ENCODE measurements at regions not wholly inside any gene's neighbourhood (a gene's known extent, or its start where the extent isn't known, plus 50 kb on each side); places are given as distances from the start of the nearest gene placed in this dataset.
A peak's percentile ranks its signal among the peaks of the same experiment; 100 is the strongest.

- peaks cover 0 to 2% (median 0%) of the 10 kb centered on the region in 4 donors for H3K4me1 ChIP-seq
- TF ChIP-seq POLR2AphosphoS5 (IDR thresholded peaks at IDR 0.05) (no peak), CTCF (IDR thresholded peaks at IDR 0.05) (no peak), EP300 (IDR thresholded peaks at IDR 0.05; ENCODE audit: low read depth) (no peak), POLR2A (IDR thresholded peaks at IDR 0.05) (no peak)
- in situ Hi-C loops (cut with MboI; ENCODE audit: low pct_ligation_motif_present in 1 of 4, low pct_unique_long_range_greater_than_20kb in 1 of 4, low sequenced_read_pairs in 3 of 4), result no loop called here
- no peak overlapping the region for H3K4me3 ChIP-seq
- no peak for DNase-seq
- no peaks in the 10 kb centered on the region for H3K27me3 ChIP-seq
- WGBS, 2 donors (ENCODE audit: low coverage in 1 of 2), result 53 to 87% methylated on average over 2 of the region's 2 CpGs
- H3K36me3 ChIP-seq, result no peaks in the 10 kb centered on the region
- H3K9me3 ChIP-seq, result peaks cover 0 to 4% of the 10 kb centered on the region in 2 donors
- no peak overlapping the region for H3K27ac ChIP-seq
- intact Hi-C loops (cut with DNase I; ENCODE audit: low total_unique reads), result no loop called here
Measured at GRCh38 chr6:148653138-148653776, 93.6 kb upstream of the UST start.

DNA sequence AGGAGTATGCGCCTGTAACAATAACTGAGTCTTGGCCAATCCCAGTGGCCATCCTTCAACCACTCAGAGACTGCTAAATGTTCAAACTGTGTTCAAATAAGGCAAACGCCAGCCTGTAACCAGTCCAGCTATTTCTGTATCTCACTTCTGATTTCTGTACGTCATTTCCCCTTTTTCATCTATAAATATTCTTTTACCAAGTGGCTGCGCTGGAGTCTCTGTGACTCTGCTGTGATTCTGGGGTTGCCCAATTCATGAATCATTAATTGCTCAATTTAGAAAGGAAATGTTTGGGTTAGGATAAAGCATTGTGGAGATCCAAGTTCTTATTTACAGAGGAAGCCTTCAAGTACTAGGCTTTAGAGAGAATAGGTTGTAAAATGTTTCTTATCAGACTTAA is 89.8 kb upstream of the UST start:
- TF ChIP-seq POLR2A (IDR thresholded peaks at IDR 0.05) (no peak), CTCF (IDR thresholded peaks at IDR 0.05) (no peak), POLR2AphosphoS5 (IDR thresholded peaks at IDR 0.05) (peak in 1 of 3 donors; percentile 39)
- H3K4me1 ChIP-seq, result no peaks in the 10 kb centered on the region
- in situ Hi-C loops (cut with MboI; ENCODE audit: low pct_ligation_motif_present in 1 of 4, low pct_unique_long_range_greater_than_20kb in 1 of 4, low sequenced_read_pairs in 3 of 4), result no loop called here
- H3K9me3 ChIP-seq, result peaks cover 0 to 4% of the 10 kb centered on the region in 2 donors
- intact Hi-C loops (cut with DNase I; ENCODE audit: low total_unique reads), result no loop called here
- peak; percentile 10 for DNase-seq
- H3K27ac ChIP-seq, result peak overlapping the region in 2 of 4 donors; percentile 28 to 50
- WGBS, 2 donors (ENCODE audit: low coverage in 1 of 2), result 58 to 72% methylated on average over 2 to 4 of the region's 4 CpGs
- no peaks in the 10 kb centered on the region for H3K36me3 ChIP-seq
- no peaks in the 10 kb centered on the region for H3K27me3 ChIP-seq
- no peak overlapping the region for H3K4me3 ChIP-seq

DNA sequence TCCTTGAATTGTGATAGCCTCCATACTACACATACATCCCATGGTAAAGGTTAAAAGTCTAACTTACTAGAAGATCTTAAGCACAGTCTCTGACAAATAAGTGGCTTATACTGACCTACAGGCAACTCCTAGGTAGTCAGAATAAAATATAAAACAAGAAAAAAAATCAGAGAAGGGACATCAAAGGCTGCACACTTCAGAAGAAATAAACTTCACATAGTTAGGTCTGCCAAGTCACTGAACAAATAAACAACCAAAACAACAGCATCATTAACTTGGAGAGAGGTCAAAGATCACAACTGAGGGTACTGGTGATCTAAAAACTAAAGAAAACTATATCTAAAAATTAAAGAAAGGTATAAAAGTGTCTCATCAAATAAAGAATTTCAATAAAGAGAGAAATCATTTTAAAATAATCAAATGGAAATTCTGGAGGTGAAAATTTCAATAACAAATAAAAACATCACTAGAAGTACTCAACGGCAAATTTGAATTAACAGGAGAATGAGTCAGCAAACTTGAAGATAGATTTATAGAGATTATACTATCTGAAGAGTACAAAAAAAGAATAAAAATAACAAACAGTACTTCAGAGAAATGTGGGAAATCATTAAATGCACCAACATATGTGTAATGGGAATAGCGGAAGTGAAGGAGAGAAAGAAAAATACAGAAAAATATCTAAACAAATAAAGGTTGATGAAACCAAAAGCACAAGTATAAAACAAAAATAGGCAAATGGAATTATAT is 88.0 kb upstream of the UST start:
- in situ Hi-C loops (cut with MboI; ENCODE audit: low pct_ligation_motif_present in 1 of 4, low pct_unique_long_range_greater_than_20kb in 1 of 4, low sequenced_read_pairs in 3 of 4), result no loop called here
- no peaks in the 10 kb centered on the region for H3K36me3 ChIP-seq
- whole genome bisulfite sequencing, 2 donors (ENCODE audit: low coverage in 1 of 2), result 83 to 97% methylated on average over 2 of the region's 2 CpGs

DNA sequence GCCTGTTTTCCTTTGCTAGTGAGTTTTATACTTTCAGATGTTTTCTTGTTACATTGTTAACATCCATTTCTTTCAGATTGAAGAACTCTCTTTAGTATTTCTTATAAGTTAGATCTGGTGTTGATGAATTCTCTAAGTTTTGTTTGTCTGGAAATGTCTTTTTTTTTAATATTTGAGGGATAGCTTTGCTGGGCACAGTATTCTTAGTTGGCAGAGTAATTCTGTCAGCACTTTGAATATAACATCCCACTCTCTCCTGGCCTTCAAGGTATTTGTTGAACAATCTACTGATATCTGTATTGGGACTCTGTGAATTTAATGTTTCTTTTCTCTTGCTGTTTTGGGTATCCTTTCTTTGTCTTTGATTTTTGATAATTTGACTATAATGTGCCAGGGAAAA is 79.4 kb upstream of the UST start:
- Histone ChIP-seq H3K4me1 (no peaks in the 10 kb centered on the region), H3K9me3 (peaks cover 9 to 38% of the 10 kb centered on the region in 2 donors), H3K4me3 (no peak overlapping the region), H3K27ac (no peak overlapping the region), H3K27me3 (no peaks in the 10 kb centered on the region), H3K36me3 (no peaks in the 10 kb centered on the region)
- in situ Hi-C loops (cut with MboI; ENCODE audit: low pct_ligation_motif_present in 1 of 4, low pct_unique_long_range_greater_than_20kb in 1 of 4, low sequenced_read_pairs in 3 of 4), result no loop called here
- intact Hi-C loops (cut with DNase I; ENCODE audit: low total_unique reads), result no loop called here
- no peak for TF ChIP-seq POLR2AphosphoS5 (IDR thresholded peaks at IDR 0.05)
- no peak for TF ChIP-seq POLR2A (IDR thresholded peaks at IDR 0.05)
- TF ChIP-seq EP300 (IDR thresholded peaks at IDR 0.05; ENCODE audit: low read depth), result no peak
- TF ChIP-seq CTCF (IDR thresholded peaks at IDR 0.05), result no peak
- DNase-seq, result no peak

More for the DNA sequence above, 88.0 kb upstream of the UST start:
- no peak overlapping the region for H3K4me3 ChIP-seq
- no peak for DNase-seq
- H3K9me3 ChIP-seq, result no peaks in the 10 kb centered on the region
- H3K4me1 ChIP-seq, result no peaks in the 10 kb centered on the region
- H3K27me3 ChIP-seq, result no peaks in the 10 kb centered on the region
- TF ChIP-seq POLR2AphosphoS5 (IDR thresholded peaks at IDR 0.05) (no peak), CTCF (IDR thresholded peaks at IDR 0.05) (no peak), POLR2A (IDR thresholded peaks at IDR 0.05) (no peak), EP300 (IDR thresholded peaks at IDR 0.05; ENCODE audit: low read depth) (no peak)
- no peak overlapping the region for H3K27ac ChIP-seq
- intact Hi-C loops (cut with DNase I; ENCODE audit: low total_unique reads), result no loop called here

Data from transverse colon (tissue), 4 donors.